ENCODE measurements at regions not wholly inside any gene's neighbourhood (a gene's known extent, or its start where the extent isn't known, plus 50 kb on each side); places are given as distances from the start of the nearest gene placed in this dataset.

DNA sequence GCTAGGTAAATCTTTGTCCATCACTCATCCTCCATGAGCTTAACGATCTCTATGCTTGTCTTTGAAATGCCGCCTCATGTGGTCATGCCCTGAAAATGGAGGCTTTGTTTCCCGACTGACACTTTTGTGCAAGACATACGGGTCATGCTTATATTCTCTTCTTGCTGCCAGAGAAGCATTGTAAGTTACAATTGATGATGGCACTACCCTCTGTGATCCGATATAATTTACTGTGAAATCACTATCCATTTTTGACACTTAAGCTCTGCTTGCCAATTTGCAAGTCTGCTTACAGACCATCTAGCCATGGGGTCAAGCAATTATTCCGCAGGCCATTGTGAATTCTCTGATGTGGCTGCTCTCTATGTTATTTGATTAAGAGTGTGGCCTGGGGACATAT, 650.0 kb downstream of the FLRT2 start:
- TF ChIP-seq POLR2A (IDR thresholded peaks at IDR 0.05; ENCODE audit: low read depth, low read length) = no peak
- no peak for TF ChIP-seq TARDBP (IDR thresholded peaks at IDR 0.05; ENCODE audit: borderline replicate concordance)
- TF ChIP-seq MYC (IDR thresholded peaks at IDR 0.05; ENCODE audit: insufficient read depth, insufficient read length, insufficient replicate concordance, low read length, severe bottlenecking) = no peak
- TF ChIP-seq, protein P1, sequence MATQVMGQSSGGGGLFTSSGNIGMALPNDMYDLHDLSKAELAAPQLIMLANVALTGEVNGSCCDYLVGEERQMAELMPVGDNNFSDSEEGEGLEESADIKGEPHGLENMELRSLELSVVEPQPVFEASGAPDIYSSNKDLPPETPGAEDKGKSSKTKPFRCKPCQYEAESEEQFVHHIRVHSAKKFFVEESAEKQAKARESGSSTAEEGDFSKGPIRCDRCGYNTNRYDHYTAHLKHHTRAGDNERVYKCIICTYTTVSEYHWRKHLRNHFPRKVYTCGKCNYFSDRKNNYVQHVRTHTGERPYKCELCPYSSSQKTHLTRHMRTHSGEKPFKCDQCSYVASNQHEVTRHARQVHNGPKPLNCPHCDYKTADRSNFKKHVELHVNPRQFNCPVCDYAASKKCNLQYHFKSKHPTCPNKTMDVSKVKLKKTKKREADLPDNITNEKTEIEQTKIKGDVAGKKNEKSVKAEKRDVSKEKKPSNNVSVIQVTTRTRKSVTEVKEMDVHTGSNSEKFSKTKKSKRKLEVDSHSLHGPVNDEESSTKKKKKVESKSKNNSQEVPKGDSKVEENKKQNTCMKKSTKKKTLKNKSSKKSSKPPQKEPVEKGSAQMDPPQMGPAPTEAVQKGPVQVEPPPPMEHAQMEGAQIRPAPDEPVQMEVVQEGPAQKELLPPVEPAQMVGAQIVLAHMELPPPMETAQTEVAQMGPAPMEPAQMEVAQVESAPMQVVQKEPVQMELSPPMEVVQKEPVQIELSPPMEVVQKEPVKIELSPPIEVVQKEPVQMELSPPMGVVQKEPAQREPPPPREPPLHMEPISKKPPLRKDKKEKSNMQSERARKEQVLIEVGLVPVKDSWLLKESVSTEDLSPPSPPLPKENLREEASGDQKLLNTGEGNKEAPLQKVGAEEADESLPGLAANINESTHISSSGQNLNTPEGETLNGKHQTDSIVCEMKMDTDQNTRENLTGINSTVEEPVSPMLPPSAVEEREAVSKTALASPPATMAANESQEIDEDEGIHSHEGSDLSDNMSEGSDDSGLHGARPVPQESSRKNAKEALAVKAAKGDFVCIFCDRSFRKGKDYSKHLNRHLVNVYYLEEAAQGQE (IDR thresholded peaks at IDR 0.05; ENCODE audit: low read depth, low read length) = no peak
- TF ChIP-seq RAD21 (IDR thresholded peaks at IDR 0.05; ENCODE audit: insufficient read depth, low read depth, low read length) = no peak
- no peak for TF ChIP-seq NR2C1 (IDR thresholded peaks at IDR 0.05)
- TF ChIP-seq EP300 (IDR thresholded peaks at IDR 0.05; ENCODE audit: borderline replicate concordance in 1 of 2, control insufficient read depth in 1 of 2, low read depth in 2 of 2, low read length in 2 of 2) = no peak
- TF ChIP-seq, protein P2, sequence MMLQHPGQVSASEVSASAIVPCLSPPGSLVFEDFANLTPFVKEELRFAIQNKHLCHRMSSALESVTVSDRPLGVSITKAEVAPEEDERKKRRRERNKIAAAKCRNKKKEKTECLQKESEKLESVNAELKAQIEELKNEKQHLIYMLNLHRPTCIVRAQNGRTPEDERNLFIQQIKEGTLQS (IDR thresholded peaks at IDR 0.05; ENCODE audit: borderline replicate concordance, extremely low read depth, low read depth, low read length) = no peak
- no peak for TF ChIP-seq SREBF2 (IDR thresholded peaks at IDR 0.05; ENCODE audit: low read length)
- TF ChIP-seq FOXM1 (IDR thresholded peaks at IDR 0.05; ENCODE audit: low read depth, low read length) = no peak
- no peak for TF ChIP-seq HCFC1 (IDR thresholded peaks at IDR 0.05; ENCODE audit: low read length)
- no peak for TF ChIP-seq ZNF274 (IDR thresholded peaks at IDR 0.05; ENCODE audit: insufficient read depth, insufficient read length)
